A549 (cell line): ENCODE measurements at regions not wholly inside any gene's neighbourhood (a gene's known extent, or its start where the extent isn't known, plus 50 kb on each side); places are given as distances from the start of the nearest gene placed in this dataset.

Experiments
- ATAC-seq, 2 experiments: fragments of 200-7000 bp in 1 of 2; fragments of >200 bp in 1 of 2; cut with Nextera tagmentation in 1 of 2; cut with Tn5 transposase in 1 of 2; 3 replicates each; pipeline versions ENCODE4 v1.8.0 to v1.9.1; 2018 to 2020; ENCODE audit warnings: mild to moderate bottlenecking in 1 of 2, moderate library complexity in 1 of 2
- CTCF ChIA-PET: fragments of 300-600 bp; sonication (Branson Sonifier 250); formaldehyde crosslinking; extraction: SDS; loops from one replicate; lab custom pipeline; 2021; ENCODE audit warnings: antibody characterized with exemption, inconsistent platforms; lab: Yijun Ruan, JAX
- POLR2A ChIA-PET: fragments of 350-600 bp; formaldehyde crosslinking; extraction: SDS; loops from one replicate; lab custom pipeline; 2021; ENCODE audit warnings: antibody characterized with exemption, inconsistent platforms; lab: Yijun Ruan, JAX
- DNase-seq, 2 experiments: peaks; one replicate each; pipeline versions ENCODE4 v3.0.0 to v3.0.0-alpha.2; 2011 to 2016; ENCODE audit warnings: low read depth in 1 of 2, low spot score in 1 of 2
- FAIRE-seq: peaks from 2 replicates; lab custom pipeline; 2011; peaks lifted over from hg19 to GRCh38; lab: Jason Lieb, UNC
- H3K27ac ChIP-seq, 2 experiments: fragments of >200 bp; sonication (Bioruptor Twin); formaldehyde crosslinking; 3 replicates each; pipeline ENCODE4 v1.5.1; 2016 to 2017
- H3K4me1 ChIP-seq: fragments of >200 bp; sonication (Bioruptor Twin); formaldehyde crosslinking; 3 replicates; pipeline ENCODE4 v1.6.1; 2016
- H3K4me2 ChIP-seq: fragments of >200 bp; sonication (Bioruptor Twin); formaldehyde crosslinking; 3 replicates; pipeline ENCODE4 v1.6.1; 2016
- H3K4me3 ChIP-seq: fragments of >200 bp; sonication (Bioruptor Twin); formaldehyde crosslinking; 3 replicates; pipeline ENCODE4 v1.5.1; 2016
- H3K9me3 ChIP-seq: fragments of >200 bp; sonication (Bioruptor Twin); formaldehyde crosslinking; 3 replicates; pipeline ENCODE4 v1.6.1; 2016
- BHLHE40 ChIP-seq: IDR thresholded peaks from 2 replicates; pipeline ENCODE4 v1.6.1; 2012; ENCODE audit warnings: low read depth, low read length, inconsistent platforms
- CBX2 ChIP-seq: fragments of 200-600 bp; sonication (generic); IDR thresholded peaks from 2 replicates; pipeline ENCODE4 v1.6.1; 2016; ENCODE audit warnings: low read depth, mild to moderate bottlenecking, borderline replicate concordance
- CBX8 ChIP-seq: fragments of 200-600 bp; sonication (generic); IDR thresholded peaks from 2 replicates; pipeline ENCODE4 v1.6.1; 2016
- CHD2 ChIP-seq: fragments of 150-350 bp; IDR thresholded peaks from 2 replicates; pipeline ENCODE4 v1.6.1; 2014; ENCODE audit warnings: low read length; ENCODE audit not compliant: partially characterized antibody
- EHF ChIP-seq: fragments of 250-450 bp; sonication (Bioruptor Pico); IDR thresholded peaks from 2 replicates; pipeline ENCODE4 v1.5.0; 2020; ENCODE audit warnings: mild to moderate bottlenecking
- EP300 ChIP-seq, 2 experiments: fragments of >200 bp; sonication (Bioruptor Twin); formaldehyde crosslinking; IDR thresholded peaks; 2 replicates in 1 of 2; 3 replicates in 1 of 2; pipeline ENCODE4 v1.6.1; 2016 to 2017
- ESRRA ChIP-seq: fragments of 150-350 bp; IDR thresholded peaks from 2 replicates; pipeline ENCODE4 v1.6.1; 2014; ENCODE audit warnings: mild to moderate bottlenecking, low read length, borderline replicate concordance
- FOSB ChIP-seq: fragments of 250-450 bp; sonication (Bioruptor Pico); IDR thresholded peaks from 2 replicates; pipeline ENCODE4 v1.5.0; 2020; ENCODE audit warnings: mild to moderate bottlenecking, moderate library complexity
- GATA3 ChIP-seq: IDR thresholded peaks from 2 replicates; pipeline ENCODE4 v1.6.1; 2012; ENCODE audit warnings: borderline replicate concordance
- KDM1A ChIP-seq: fragments of 200-600 bp; sonication (generic); IDR thresholded peaks from 2 replicates; pipeline ENCODE4 v1.6.1; 2016; ENCODE audit warnings: low read depth, mild to moderate bottlenecking
- NR3C1 ChIP-seq: fragments of >200 bp; sonication (Bioruptor Twin); formaldehyde crosslinking; IDR thresholded peaks from 3 replicates; pipeline ENCODE4 v1.6.1; 2017
- PHF8 ChIP-seq: fragments of 200-600 bp; sonication (generic); IDR thresholded peaks from 2 replicates; pipeline ENCODE4 v1.6.1; 2016; ENCODE audit warnings: low read depth, mild to moderate bottlenecking, antibody characterized with exemption, moderate library complexity, borderline replicate concordance
- REST ChIP-seq: fragments of 200-600 bp; sonication (generic); IDR thresholded peaks from 2 replicates; pipeline ENCODE4 v1.6.1; 2016; ENCODE audit warnings: antibody characterized with exemption, mild to moderate bottlenecking, moderate library complexity
- RNF2 ChIP-seq: fragments of 200-600 bp; sonication (generic); IDR thresholded peaks from 2 replicates; pipeline ENCODE4 v1.6.1; 2016; ENCODE audit warnings: low read depth, mild to moderate bottlenecking, antibody characterized with exemption, moderate library complexity, borderline replicate concordance
- SMC3 ChIP-seq: fragments of >200 bp; sonication (Bioruptor Twin); formaldehyde crosslinking; IDR thresholded peaks from 3 replicates; pipeline ENCODE4 v1.6.1; 2018; ENCODE audit warnings: inconsistent platforms
- SREBF2 ChIP-seq: fragments of 450-650 bp; IDR thresholded peaks from 2 replicates; pipeline ENCODE4 v1.6.1; 2014; ENCODE audit warnings: mild to moderate bottlenecking, moderate library complexity
- TFCP2L1 ChIP-seq: fragments of 250-450 bp; sonication (Bioruptor Pico); IDR thresholded peaks from 2 replicates; pipeline ENCODE4 v1.5.0; 2021; ENCODE audit warnings: mild to moderate bottlenecking
- ZC3H11A ChIP-seq: fragments of 450-650 bp; IDR thresholded peaks from 2 replicates; pipeline ENCODE4 v1.6.1; 2014; ENCODE audit warnings: antibody characterized with exemption, mild to moderate bottlenecking
- WGBS: methylation state at CpG from one replicate; pipeline ENCODE4 v1.1.6; 2017; ENCODE audit errors: missing lambda C conversion rate; 5-methylcytosine and 5-hydroxymethylcytosine counted together
- TF ChIP-seq, protein P1 (sequence below): fragments of >200 bp; sonication (Bioruptor Twin); formaldehyde crosslinking; IDR thresholded peaks from 3 replicates; pipeline ENCODE4 v1.5.1; 2016
- TF ChIP-seq, protein P2 (sequence below): fragments of 450-650 bp; IDR thresholded peaks from 2 replicates; pipeline ENCODE4 v1.6.1; 2014; ENCODE audit warnings: antibody characterized with exemption
- TF ChIP-seq, protein P3 (sequence below): IDR thresholded peaks from 2 replicates; pipeline ENCODE4 v1.6.1; 2012
- TF ChIP-seq, protein P4 (sequence below): fragments of 150-350 bp; IDR thresholded peaks from 2 replicates; pipeline ENCODE4 v1.6.1; 2014; ENCODE audit warnings: low read depth, mild to moderate bottlenecking, low read length

GRCh38 chr16:9533042-9533441 is 441.6 kb downstream of the HAPSTR1 start (continued):
- TF ChIP-seq SREBF2 = no peak
- no peak for TF ChIP-seq ESRRA
- TF ChIP-seq BHLHE40 = no peak
- TF ChIP-seq KDM1A = no peak
- TF ChIP-seq, protein P1, sequence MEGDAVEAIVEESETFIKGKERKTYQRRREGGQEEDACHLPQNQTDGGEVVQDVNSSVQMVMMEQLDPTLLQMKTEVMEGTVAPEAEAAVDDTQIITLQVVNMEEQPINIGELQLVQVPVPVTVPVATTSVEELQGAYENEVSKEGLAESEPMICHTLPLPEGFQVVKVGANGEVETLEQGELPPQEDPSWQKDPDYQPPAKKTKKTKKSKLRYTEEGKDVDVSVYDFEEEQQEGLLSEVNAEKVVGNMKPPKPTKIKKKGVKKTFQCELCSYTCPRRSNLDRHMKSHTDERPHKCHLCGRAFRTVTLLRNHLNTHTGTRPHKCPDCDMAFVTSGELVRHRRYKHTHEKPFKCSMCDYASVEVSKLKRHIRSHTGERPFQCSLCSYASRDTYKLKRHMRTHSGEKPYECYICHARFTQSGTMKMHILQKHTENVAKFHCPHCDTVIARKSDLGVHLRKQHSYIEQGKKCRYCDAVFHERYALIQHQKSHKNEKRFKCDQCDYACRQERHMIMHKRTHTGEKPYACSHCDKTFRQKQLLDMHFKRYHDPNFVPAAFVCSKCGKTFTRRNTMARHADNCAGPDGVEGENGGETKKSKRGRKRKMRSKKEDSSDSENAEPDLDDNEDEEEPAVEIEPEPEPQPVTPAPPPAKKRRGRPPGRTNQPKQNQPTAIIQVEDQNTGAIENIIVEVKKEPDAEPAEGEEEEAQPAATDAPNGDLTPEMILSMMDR = no peak
- no peak for TF ChIP-seq ZC3H11A

- no peak overlapping the region for H3K4me2 ChIP-seq
- ChIA-PET CTCF (no interaction called here), POLR2A (no interaction called here)
- no peak overlapping the region for H3K27ac ChIP-seq
- TF ChIP-seq FOSB = no peak
- TF ChIP-seq, protein P2, sequence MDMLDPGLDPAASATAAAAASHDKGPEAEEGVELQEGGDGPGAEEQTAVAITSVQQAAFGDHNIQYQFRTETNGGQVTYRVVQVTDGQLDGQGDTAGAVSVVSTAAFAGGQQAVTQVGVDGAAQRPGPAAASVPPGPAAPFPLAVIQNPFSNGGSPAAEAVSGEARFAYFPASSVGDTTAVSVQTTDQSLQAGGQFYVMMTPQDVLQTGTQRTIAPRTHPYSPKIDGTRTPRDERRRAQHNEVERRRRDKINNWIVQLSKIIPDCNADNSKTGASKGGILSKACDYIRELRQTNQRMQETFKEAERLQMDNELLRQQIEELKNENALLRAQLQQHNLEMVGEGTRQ = no peak
- TF ChIP-seq RNF2 = no peak
- TF ChIP-seq, protein P3, sequence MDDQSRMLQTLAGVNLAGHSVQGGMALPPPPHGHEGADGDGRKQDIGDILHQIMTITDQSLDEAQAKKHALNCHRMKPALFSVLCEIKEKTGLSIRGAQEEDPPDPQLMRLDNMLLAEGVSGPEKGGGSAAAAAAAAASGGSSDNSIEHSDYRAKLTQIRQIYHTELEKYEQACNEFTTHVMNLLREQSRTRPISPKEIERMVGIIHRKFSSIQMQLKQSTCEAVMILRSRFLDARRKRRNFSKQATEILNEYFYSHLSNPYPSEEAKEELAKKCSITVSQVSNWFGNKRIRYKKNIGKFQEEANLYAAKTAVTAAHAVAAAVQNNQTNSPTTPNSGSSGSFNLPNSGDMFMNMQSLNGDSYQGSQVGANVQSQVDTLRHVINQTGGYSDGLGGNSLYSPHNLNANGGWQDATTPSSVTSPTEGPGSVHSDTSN = no peak
- no peak for TF ChIP-seq CHD2
- no peak for TF ChIP-seq EP300 (IDR thresholded peaks at IDR 0.05)
- no peak for TF ChIP-seq CBX2
- TF ChIP-seq CBX8 = no peak
- TF ChIP-seq, protein P4, sequence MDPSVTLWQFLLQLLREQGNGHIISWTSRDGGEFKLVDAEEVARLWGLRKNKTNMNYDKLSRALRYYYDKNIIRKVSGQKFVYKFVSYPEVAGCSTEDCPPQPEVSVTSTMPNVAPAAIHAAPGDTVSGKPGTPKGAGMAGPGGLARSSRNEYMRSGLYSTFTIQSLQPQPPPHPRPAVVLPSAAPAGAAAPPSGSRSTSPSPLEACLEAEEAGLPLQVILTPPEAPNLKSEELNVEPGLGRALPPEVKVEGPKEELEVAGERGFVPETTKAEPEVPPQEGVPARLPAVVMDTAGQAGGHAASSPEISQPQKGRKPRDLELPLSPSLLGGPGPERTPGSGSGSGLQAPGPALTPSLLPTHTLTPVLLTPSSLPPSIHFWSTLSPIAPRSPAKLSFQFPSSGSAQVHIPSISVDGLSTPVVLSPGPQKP = no peak
- TF ChIP-seq NR3C1 = no peak
- TF ChIP-seq SMC3 = no peak
- no peak for TF ChIP-seq GATA3
- TF ChIP-seq REST = no peak
- TF ChIP-seq PHF8 = no peak
- TF ChIP-seq TFCP2L1 (CRISPR knock-in tag) = no peak
- TF ChIP-seq ESRRA = no peak
- no peak for TF ChIP-seq EHF (CRISPR knock-in tag)
- DNase-seq (no peak), ATAC-seq (no peak), FAIRE-seq (no peak)
- no peaks in the 10 kb centered on the region for H3K9me3 ChIP-seq
- 5% methylated on average over 3 of the region's 3 CpGs for WGBS
- H3K4me1 ChIP-seq = no peaks in the 10 kb centered on the region
- H3K4me3 ChIP-seq = no peak overlapping the region
These were observed 443.3 kb downstream of the HAPSTR1 start for GRCh38 chr16:9534759-9535158.
